ENCODE measurements at regions not wholly inside any gene's neighbourhood (a gene's known extent, or its start where the extent isn't known, plus 50 kb on each side); places are given as distances from the start of the nearest gene placed in this dataset.
A peak's percentile ranks its signal among the peaks of the same experiment; 100 is the strongest.

DNA sequence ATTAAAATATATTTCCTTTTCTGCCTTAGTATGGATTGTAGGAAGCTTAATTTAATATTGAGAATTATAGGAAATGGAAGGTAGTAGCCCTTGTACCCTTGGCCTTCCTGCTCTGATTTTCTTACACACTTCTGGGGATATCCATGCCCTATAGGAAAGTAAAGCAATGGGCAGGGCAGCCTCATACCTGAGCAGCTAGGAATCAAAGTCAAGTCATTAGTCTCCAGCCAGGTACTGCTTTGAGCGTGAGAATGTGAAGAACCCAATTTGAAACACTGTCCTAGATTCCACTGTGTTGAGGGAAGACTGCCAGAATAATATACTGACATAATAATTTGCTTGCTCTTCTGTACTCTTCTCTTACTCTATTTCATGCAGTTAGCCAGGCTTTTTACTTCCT is 51.0 kb upstream of the L3MBTL3 start:
- no peak for DNase-seq

- DNase-seq = no peak
These were observed 52.3 kb upstream of the L3MBTL3 start for GRCh38 chr6:129966125-129966524.

DNA sequence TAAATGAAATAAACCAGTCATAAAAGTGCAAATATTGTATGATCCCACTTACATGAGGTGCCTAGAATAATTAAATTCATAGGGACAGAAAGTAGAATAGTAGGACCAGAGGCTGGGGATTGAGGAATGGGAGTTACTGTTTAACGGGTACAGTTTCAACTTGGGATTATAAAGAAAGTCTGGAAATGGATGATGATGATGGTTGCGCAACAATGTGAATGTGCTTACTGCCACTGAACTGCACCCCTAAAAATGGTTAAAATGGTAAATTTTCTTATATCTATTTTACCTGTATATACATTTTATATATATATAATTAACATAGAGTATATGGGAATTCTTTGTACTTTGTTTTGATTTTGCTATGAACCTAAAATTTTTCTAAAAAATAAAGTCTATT is 53.3 kb upstream of the L3MBTL3 start:
- no peak for DNase-seq

DNA sequence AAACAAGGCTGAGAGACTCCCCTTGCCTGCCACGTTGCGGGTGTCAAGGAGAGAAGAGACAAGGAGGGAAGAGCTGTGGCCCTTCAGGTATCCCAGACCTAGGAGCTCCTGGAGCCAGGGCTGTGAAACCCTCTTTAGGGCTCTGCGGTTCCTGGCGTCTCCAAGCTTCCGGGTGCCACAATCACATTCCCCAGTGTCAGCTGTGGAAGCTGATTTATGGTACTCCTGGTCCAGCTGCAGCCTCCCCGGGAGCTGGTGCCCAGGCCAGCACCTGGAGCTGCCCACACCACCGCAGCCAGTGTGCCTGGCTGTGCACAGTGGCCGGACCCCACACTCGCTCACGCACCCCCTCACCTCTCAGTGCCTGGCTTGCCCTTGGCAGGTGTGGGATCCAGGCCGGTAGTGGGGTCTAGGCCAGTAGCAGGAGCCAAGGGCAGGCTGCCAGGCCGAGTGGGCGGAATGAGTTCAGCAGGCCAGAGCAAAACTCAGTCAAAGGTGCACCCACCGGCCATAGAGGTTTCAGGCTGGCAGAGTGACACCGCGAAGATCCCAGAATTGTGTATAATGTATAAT is 58.9 kb upstream of the L3MBTL3 start:
- no peak for DNase-seq

- DNase-seq = no peak
These were observed 60.2 kb upstream of the L3MBTL3 start for GRCh38 chr6:129957941-129958898.

DNA sequence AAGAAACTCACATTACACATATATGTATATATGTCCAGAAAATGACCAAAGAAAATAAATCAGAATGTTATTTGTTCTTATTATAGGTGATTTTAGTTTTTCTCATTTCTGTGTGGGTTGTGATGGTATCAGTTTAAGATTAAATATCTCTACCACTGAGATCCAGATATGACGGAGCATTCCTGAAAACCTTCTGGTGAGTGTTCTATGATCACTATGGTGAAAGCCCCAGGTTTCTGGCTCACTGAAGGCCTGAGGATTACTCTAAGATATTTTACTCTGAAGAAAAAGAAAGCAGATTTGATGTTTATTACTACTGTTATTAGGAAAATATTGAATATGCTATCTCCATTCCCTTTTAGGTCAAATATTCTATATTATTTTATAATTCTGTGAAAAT is 62.8 kb upstream of the L3MBTL3 start:
- DNase-seq = no peak

- DNase-seq = no peak
These were observed 63.5 kb upstream of the L3MBTL3 start for GRCh38 chr6:129954749-129955431.

DNA sequence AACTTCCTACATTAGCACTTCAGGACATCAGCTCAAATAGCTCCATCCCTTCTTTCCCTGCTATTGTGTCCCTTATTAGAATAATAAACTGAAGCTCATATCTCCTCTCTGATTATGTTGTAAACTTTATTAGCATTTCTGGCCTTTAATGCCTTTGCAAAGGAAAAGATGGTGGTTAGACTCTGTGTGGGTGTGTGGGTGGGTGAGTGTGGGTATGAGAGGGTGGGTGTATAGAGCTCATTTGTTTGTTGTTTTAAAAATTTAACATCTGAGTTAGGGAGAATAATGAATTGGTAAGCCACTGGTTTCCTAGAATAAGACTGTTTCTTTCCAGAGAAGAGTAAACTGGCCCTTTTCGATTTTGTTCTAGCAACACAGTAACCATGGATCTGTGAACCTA is 70.6 kb upstream of the L3MBTL3 start:
- DNase-seq = no peak

DNA sequence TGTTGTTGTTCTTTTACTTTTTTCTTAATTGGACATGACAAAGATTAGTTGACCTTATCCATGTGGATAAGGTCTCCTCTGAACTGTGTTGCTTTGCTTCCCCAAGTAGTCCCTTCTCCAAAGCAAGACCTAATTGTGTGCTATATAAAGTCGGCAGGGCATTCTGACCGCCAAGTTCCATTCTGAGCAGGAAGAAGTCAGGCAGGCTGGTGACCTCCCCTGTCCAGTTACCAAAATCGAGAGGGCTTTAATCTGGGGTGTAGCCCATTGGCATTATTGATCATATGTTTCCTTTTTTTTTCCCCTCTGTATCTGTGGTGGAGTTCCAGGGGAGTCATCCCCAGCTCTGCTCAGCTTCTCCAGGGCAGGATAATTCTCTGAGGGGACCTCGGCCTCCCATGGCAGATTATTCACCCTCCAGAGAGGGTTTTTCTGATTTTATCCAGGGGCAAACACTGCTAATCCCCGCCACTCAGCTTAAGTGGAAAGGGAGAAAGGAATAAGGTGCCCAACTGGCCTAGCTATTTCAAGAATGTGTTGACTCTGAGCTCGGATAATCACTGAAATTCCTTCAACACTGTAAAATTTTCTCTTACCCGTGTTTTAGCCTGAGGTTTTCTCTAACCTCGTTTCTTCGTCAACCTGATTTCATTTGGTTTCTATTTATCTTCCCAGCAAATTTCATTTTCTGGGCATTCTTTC is 71.8 kb upstream of the L3MBTL3 start:
- peak; percentile 9 to 23 for DNase-seq

DNA sequence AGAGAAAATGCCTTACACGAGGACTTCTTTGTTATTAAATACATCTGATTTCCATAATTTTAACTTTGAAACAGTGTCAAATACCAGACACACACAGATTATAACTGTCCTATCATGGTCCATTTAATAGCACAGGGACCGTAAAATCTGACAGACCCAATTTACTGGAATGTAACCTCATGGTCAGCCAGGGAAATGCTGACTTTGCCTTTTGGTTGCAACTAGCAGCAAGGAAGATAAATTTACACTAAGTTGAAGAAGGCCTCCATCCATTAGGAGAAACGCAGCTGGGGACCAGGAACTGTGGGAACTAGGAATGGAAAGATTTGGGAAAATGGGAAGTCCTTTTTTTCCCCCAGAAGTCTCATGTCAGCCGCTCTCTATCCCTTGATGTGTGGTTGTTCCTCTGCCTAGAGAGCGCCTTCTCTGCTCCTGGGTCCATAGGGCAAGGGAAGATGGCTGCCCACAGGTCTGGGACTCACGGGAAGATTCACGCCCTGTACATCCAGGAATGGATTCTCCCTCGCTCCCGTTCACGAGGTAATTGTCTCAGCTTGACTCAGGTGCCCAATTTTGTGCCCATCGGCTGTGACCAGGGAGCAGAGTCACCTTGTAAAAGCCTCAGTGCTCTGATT is 74.6 kb upstream of the L3MBTL3 start:
- DNase-seq = no peak

DNA sequence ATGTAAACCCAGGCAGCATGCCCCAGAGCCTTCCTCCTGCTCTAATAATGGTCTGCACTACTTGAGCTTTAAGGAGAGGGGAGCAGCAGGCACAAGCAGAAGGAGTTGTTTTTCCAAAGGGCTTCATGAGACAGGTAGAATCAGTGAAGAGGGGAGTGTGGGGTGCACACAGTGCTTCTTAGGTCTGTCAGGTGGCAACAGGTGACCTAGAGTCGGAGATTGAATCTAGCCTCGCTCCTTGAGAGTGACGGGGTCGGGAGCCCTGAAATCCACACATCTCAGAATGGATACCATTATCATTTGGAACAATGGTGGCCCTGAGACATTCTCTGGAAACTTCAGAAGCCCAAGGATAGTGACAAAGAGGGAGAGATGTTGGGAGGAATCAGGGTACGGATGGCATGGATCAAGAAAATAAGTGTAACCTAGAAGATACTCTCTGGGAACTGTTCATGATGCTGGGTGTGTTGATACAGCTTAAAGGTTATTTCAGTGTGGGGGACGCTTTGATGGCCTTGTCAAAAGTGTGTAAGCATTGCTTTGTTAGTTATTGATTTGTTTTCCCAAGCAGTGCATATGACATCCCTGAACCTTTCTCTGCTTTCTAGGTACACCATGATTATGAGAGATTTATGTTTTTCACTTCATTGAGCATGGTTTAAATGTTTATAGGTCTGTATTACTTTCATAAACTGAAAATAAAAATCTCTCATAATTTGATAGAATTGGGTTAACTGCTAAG is 77.8 kb upstream of the L3MBTL3 start:
- no peak for DNase-seq

- no peak for DNase-seq
These were observed 77.3 kb upstream of the TMEM244 start for GRCh38 chr6:129938249-129939020.

DNA sequence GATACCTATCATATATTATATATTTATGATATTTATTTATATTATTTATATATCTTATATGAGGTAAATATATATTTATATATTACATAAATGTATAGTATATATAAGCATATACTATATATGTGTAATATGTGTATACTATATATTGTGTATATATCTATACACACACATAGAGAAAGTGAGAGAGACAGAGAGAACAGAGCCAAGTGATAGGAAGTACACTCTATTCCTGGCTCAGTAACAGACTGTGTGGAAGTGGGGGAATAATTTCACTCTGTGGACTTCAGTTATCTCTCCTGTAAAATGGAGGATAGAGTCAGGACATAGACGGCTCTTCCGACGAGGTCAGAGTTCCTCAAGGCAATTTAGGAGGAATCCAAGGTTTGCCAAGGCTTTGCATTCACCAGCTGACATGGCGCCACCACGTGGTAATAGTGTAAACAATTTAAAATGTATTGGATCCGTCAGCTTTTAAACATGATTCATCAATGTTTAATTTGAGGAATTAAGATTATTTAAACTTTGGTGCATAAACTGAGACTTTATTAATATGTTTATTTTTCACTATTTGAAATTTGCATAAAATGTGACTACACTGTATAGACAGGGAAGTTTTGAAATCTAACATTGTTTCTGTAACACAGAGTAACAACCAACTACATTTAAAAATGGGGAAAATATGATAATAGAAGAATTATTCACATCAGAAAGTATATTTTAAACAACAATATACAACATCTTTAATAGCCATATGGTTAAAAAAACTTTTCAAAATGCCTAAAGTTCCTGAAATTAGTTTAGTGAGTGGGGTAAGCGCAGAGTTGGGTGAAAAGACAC is 75.4 kb upstream of the TMEM244 start:
- peak; percentile 67 to 83 for DNase-seq

DNA sequence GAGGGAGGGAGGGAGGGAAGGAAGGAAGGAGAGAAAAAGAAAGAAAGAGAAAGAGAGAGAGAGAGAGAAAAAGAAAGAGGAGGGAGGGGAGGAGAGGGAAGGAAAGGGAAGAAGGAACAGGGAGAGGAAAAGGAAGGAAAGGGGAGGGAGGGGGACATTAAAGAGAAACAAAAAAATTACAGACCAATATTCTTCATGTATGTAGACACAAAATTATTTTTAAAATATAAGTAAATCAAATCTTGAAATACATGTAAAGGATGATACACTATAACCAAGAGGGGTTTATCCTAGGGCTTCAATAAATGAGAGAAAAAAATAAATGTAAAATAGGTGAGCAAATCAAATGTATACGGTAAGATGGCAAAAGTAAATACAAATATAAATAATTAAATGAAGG is 71.2 kb upstream of the TMEM244 start:
- no peak for DNase-seq

DNA sequence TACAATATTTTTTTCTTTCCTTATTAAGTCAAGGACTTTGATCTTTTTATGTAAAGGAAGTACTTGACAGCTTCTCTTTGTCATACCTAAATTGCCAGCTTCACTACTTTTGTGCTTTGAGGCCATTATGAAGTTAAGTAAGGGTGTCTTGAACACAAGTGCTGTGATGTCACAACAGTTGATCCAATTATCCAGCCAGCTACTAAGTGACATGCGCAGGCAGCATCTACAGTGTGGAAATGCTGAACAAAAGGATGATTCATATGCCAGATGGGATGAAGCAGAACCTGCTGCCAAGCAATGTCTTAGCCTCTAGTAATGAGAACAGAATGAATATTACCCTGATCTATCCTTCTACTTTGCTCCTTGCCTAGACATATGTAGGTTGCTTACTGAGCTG is 68.3 kb upstream of the TMEM244 start:
- peak; percentile 87 to 97 for DNase-seq

DNA sequence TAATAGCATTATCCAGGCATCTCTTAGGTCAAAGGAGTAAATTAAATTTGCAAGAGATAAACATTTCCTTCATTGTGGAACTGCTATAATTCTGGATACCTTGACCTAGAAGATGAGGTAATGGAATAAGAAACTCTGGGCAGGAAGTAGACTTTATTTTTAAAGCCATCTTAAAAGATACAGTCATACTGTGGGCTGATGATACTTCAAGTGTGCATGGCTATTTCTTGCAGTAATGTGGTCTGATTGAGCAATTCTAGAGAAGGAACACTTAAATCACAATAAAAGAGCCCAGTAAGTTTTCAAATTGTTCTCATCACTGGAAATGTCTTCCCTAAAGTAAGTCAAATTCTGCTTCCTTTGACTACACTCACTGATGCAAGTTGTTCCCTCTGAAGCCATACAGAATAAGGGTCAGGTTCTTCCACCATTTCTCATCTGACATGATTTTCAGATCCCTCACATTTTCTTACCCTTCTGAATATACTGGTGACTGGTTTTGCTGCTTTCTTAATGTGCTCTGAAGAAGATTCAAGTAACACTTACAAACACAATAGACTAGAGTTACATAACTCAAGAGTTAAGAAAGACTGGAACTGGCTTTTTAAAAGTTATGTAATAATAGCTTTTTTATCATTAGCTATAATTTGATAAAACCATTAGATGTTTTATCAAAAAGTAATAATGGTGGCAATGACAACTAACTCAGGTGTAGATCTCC is 62.6 kb upstream of the TMEM244 start:
- DNase-seq = no peak

DNA sequence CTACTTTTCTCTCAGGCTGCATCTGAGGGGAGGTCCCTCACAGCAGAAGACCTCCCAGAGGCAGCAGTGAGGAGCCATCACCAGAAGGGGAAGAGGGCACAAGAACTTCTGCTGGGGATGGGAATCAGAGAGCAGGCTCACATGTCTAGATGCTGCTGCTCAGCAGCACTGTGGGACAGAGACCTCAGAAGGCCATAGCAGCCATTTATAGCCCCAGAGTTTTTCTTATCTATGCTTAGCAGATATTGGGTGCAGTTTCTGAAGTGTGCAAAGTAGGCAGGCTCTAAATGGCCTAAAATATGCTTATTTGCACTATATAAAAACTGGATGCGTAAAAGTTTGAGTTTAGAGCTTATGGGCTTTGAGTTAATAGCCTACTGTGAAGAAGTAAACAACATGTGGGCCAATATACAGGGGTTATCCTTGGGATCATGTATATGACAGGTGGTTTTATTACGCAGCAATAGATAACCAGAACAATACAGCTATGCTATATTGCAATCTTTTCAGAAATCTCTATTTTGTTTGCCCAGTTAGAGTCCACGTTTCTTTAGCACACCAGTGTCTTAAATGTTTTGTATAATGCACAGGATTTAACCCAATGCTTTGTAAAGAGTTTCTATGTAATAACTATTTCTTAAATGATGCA is 60.2 kb upstream of the TMEM244 start:
- no peak for DNase-seq

- DNase-seq = no peak
These were observed 59.1 kb upstream of the TMEM244 start for GRCh38 chr6:129920103-129920798.

Data from NCI-H524 (cell line).